ENCODE measurements at regions not wholly inside any gene's neighbourhood (a gene's known extent, or its start where the extent isn't known, plus 50 kb on each side); places are given as distances from the start of the nearest gene placed in this dataset.

DNA sequence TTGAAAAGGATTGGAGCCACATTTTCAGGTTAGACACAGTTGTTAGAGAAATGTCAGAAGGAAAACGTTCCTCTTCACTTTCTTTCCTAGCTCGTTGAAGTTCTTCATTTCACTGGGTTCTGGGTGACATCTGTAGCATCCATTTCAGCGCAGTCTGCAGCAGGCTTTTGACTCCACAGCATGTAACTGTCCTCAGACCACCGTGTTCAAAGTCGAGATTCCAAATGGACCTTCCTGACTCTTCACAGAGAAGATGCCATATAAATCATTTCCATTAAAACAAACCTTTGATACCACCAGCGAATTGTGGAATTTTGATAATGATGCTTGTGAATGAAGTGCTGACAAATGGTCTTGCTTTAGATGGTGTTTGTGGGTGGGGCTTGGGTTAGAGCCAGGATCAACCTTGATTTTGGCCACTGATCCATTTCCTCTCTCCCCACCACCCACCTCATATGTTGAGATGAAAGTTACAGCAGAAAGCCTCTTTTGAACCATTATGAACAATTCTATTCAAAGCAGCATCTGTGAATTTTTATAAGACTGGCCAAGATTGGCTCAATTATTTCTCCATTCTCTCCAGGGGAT is 185.3 kb upstream of the PREP start:
- TF ChIP-seq, protein P1, sequence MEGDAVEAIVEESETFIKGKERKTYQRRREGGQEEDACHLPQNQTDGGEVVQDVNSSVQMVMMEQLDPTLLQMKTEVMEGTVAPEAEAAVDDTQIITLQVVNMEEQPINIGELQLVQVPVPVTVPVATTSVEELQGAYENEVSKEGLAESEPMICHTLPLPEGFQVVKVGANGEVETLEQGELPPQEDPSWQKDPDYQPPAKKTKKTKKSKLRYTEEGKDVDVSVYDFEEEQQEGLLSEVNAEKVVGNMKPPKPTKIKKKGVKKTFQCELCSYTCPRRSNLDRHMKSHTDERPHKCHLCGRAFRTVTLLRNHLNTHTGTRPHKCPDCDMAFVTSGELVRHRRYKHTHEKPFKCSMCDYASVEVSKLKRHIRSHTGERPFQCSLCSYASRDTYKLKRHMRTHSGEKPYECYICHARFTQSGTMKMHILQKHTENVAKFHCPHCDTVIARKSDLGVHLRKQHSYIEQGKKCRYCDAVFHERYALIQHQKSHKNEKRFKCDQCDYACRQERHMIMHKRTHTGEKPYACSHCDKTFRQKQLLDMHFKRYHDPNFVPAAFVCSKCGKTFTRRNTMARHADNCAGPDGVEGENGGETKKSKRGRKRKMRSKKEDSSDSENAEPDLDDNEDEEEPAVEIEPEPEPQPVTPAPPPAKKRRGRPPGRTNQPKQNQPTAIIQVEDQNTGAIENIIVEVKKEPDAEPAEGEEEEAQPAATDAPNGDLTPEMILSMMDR (IDR thresholded peaks at IDR 0.05): no peak
- no peak for TF ChIP-seq POLR2A (IDR thresholded peaks at IDR 0.05)
- no peak for TF ChIP-seq EP300 (IDR thresholded peaks at IDR 0.05)
